Stimulated activated CD4-positive, alpha-beta T cell treated with anti-CD3 and anti-CD28 coated beads, Interleukin-4, amount 100 ng/mL, for 1 hour (primary cell): ENCODE measurements at regions not wholly inside any gene's neighbourhood (a gene's known extent, or its start where the extent isn't known, plus 50 kb on each side); places are given as distances from the start of the nearest gene placed in this dataset.
"Not testable (repeated sequence)": the region's sequence is repeated elsewhere in the genome, so short reads cannot be mapped to it uniquely, and the experiment has no call there.

Experiments used
- DNase-seq: peaks from one replicate; pipeline ENCODE4 v3.0.0-alpha.2; 2020

DNA sequence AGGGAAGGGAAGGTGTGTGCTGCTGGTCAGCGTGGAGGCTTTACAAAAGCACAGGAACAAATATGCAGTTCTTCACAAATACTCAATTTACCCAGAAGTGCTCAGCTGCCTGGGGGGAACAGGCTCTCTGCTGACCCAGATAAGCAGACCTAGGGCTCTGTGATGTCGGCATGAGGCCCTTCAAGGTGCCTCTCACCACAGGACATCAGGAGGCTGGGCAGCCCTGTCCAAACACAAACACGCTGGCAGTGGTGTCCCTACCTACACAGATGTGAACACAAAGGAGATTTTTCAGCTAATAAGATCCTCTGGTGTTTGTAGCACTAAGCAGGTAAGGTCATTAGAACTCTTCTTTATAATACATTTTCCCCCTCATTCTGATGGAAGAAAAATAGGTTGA, 243.0 kb upstream of the PROX1 start:
- no peak for DNase-seq

DNA sequence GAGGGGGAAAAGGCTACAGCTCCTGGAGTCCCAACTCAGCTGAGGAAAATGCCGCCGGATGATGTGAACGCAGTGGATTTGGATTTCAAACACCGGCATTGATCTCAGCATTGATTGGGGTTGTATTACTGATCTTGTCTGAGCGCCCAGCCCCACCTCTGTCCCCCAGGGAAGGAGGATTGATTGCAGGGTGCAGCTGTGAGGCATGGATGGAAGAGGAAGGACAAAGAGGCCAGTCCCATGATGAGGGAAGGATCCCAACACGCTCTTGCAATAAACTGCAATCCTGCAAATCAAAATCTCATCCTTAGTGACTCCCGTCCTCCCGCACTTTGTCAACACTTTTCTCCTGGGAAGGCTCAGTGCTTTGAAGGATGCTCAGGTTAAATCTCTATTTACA, 242.3 kb upstream of the PROX1 start:
- DNase-seq, result no peak

DNA sequence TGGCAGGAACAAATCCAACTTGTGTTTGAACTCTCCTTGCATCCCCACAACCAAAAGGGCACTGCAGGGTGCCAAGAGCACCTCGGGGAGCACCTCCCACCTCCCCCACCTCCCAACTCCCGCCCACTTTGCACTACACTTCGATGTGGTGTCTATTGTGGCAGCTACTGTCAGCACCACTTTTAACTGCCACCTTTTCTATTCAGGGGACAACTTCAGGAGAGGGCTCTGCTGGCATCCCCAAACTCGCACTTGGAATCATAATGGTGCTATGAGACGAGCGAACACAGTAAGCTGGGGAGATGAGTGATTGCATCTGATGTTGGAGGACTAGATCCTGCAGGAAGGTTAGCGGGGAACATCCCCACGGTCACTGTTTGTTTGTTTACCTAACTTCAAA, 238.2 kb upstream of the PROX1 start:
- no peak for DNase-seq

DNA sequence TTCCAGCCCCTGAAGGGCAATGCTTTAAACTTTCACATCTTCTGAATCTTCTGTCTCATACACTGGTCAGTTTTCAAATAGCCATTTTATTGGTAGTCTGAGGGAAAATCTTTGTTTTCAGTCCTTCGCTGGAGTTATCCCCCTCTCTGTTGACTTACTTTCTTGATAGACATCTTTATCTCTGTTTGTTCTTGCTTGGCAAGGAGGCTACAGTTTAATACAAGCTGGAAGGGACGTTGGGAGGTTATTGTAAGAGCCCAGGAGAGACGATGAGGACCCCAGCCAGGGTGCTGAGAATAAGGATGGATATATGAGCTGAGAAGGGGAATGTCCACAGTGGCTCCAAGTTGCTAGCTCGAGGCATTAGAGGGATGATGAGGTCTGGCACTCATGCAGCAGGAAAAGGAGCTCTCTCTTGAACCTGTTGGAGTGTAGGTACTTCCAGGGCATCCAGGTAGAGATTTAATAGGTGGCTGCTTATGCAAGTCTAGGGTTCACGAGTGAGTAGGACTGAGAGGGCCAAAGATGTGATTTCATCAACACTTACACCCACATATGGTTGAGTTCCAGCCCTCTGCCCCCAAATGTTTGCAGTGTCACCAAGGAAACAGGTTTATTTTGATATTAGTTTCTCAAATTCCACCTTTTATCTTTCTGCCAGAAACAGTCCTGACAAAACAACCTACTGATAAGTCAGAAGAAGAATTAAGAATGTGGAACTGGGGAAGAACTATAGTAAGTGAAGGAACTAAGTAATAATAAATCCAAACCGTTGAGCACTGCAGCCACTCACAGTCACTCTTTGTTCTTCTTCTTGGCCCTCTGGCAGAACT, 237.3 kb upstream of the PROX1 start:
- no peak for DNase-seq

DNA sequence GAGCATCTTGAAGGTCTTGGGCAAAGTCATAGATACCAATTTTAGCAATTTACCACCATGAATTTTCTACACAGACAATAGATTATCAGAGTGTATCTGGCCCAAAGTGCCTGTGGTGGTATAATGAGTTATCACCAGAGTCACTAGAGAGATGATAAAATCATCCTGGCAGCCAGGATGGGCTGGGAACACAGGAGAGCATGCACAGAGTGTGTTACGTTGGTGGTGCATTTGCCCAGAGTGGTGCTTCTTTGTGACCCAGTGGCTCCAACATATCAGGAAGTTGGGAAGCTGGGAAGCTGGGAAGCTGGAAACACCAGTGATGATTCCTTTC, 236.7 kb upstream of the PROX1 start:
- no peak for DNase-seq

DNA sequence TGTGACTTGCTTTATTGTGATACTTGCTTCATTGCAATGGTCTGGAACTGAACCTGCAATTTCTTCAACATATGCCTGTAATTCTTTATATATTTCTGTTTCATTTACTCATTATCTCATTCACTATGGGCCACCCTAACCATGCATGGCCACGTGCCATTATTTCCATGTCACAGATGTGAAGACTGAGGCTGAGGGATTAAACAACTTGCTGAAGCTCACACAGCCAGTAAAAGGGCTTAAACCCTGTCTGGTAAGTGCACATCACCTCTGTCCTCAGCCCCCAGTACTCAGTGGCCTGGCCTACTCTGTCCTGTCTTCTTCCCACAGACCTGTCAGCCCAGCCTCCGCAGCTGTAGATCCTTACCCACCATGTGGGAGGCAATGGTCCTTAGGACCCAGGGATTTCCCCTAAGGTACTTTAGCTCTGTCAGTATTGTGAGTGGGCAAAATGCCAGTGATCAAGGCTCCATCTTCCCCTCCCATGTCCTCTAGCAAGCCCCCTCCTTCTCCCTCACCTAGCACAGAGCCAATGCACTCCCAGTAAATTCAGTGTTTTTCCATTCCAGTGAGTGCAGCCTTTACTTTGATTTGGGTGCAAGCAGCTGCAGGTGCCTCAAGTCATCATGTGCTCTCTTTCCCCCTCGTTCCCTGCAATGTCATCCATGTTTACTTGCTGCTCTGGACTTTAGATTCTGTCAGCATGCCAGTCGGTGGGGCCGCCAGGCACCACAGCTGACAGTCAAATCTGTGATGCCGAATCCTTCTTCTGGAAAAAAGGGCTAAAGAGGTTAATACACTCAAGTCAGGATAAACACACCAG, 228.2 kb upstream of the PROX1 start:
- no peak for DNase-seq

DNA sequence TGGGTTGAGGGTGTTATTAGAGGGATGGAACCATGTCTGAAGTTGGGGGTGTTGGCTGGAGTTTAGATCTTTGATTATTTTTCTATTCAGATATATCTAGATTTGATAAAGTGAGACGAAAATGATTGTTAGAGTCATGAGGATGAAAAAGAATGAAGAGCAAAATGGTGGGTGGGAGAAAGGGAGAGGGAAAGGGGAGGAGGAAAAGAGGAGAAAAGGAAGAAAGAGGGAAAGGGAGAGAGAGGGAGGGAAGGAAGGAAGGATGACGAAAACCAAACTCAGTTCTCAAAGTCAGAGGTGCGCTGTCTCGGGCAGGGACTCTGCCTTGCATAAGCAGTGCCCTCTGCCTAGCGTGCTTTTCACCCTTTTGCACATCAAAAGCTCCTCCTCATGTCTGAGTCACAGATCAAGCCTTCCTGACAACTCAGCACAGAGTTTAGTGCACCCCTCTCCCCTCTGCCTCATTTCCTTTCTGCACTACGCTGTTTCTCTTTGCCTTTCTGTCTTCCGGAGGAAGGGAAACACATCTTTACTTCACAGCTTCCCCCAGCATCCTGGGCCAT, 225.8 kb upstream of the PROX1 start:
- peak; percentile 41 for DNase-seq

DNA sequence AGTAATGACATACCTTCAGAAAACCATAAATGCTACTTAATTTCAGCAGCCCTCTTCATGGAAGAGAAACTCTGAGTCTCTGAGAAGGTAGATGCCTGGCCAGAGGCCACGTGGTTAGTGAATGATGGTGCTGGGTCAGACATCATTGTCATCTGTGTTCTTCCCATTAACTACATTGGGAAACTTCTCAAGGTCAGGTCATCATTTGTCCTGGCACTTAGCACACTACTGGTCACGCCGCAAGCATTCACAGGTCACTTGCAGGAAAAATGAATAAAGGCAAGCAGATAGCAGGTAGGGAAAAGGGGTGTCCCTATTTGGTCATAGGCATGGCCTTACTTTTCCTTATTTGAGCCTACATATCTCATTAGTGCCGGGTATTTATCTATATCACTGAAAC, 220.1 kb upstream of the PROX1 start:
- DNase-seq, result no peak

DNA sequence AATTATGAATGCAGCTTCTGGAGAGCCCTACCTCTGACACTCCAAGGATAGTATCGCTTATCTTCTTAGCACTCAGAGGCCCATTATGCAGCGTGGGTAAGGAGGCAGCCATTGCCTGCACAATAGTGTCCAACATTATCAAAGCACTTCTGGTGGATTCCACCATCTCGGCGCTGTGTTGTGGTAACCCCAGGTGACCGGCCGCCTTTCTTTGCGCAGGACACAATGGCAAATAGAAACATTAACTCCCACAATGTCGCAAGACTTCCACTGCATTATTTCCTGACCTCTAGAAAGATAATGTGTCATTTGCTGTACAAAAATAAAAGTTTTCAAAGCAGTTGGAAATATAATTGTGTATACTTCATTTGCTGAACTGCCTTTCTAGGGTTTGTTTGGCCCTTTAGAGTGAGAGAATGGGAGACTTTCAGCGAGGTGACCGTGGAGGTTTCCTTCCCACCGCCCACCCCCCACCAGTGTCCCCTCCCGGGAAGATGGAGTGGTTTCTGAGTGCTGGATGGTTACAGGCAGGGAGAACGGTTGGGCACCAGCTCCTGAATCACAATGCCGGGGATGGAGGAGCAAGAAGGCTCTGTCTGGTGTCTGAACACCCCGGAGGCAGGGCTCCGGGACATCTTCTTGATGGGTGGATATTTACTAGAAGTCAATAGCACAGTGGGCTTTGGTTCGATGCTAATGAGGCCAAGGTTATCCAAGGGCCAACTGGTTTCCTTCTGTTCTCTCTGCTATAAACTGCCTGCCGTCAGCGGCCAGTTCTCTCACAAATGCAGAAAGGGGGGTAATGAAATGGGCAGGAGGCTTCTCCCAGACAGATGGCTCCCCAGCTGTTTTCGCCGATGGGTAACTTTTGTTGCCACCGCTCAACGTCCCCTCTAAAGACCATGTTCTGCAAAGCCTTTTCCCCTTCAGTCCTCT, 215.4 kb upstream of the PROX1 start:
- no peak for DNase-seq

DNA sequence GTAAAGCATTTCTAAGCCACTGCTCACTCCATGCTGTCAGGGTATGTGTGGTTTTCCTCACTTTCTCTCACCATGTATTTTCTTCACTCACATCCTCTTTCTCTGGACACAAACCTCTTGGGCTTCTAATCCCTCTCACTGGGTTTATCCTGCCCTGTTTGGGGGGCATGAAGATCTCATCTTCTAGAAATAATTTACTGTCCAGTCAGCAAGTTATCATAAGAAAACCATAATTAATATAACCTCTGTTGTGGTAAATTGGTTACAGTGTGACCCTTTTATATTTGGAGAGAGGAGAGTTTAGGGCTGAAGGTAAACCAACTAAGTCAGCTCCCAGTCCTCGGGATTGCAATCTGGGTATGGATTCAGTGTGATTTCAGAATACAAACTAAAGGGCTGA, 213.8 kb upstream of the PROX1 start:
- DNase-seq, result no peak

DNA sequence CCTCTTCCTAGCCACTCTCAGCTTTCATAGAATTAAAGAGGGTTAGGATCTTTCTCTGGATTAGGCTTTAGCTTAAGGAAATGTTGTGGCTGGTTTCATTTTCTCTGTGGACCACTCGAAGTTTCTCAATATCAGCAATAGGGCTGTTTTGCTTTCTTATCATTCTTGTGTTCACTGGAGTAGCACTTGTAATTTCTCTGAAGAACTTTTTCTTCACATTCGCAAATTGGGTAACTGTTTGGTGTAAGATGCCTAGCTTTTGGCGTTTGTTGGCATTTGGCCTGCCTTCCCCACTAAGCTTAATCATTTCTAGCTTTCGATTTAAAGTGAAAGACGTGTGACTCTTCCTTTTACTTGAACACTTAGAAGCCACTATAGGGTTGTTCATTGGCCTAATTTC, 210.8 kb upstream of the PROX1 start:
- no peak for DNase-seq

DNA sequence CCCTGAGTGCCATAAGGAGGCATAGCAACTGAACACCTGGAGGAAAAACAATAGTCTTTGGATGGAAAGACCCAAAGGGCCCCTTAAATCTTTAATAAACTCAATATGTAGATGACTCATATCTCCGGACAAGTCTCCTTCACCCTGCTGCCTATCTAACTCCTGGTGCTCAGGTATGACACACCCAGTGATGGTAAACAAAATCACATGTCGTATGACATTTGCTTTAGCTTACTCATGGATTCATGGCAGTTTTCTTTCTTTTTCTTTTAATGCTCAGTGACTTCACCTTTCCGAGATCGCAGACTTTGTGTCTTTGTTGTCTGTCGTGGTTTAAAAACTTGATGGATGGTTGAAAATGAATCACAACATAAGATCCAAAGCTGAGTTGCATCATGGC, 208.5 kb upstream of the PROX1 start:
- no peak for DNase-seq

DNA sequence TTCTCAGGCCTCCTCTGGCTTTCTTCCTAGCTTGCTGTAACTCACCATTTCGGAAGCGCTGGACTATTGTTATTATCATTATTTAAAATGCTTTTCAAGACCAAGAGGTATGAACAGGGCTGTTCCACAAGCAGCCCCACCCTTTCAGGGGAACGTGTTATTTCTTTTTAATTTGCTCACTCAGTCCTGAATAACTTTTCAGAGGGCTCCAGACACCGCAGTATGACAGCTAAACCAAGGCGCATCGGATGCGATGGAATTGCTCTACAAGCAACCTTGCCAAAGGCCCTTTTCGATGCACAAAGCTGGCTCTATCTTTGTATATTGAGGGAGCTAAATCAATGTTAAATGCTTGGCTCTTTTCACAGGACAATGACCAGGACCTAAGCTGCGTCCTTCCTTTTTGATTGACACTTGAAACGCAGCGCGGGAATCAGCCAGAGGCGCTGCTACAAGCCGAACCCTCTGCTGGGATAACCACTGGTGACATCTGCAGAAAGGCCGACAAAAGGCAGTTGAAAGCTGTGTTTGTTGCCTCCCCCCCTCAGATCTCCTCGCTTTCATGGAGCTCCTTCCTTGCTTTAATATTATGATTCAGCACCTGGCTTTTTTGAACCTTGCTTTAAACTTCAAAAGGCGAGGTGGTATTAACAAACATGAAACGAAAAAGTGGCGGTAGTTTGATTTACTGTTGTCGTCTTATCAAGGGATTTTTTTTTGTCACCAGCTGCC, 204.7 kb upstream of the PROX1 start:
- DNase-seq, result no peak

DNA sequence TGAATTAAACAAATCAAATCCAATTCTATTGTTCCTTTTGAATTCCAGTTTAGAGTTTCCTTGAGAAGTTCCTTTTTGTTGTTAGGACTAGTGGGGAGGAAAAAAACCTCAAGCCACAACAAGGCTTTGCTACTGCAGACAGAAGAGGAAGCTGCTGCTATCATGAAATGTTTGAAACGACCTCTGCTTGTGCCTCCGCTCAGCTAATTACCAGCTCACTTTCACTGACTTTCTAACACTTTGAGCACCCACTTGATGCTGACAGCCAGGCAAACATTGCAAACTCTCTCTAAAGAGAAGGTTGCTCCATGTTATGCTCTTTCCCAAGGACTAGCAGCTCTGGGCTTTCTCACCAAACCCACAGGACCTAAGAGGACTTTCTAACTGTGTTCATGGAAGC, 203.9 kb upstream of the PROX1 start:
- DNase-seq, result no peak

DNA sequence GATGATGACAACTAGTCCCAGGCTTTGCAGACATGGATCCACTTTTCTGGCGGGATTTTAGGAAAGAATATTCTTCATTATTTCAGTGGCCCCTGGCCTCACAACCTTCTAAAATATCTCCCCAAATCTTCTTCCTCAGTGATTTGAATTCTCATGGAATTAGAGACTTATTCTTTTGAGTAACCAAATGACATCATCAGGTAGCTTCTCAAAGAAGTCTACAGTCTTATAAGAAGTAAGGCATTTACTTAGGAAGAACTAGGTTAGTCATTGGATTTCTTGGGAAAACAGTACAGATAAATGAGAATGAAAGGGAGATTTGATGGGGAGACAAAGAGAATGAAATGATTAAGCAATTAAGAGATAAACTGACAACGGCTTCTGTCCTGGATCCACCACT, 201.1 kb upstream of the PROX1 start:
- no peak for DNase-seq

DNA sequence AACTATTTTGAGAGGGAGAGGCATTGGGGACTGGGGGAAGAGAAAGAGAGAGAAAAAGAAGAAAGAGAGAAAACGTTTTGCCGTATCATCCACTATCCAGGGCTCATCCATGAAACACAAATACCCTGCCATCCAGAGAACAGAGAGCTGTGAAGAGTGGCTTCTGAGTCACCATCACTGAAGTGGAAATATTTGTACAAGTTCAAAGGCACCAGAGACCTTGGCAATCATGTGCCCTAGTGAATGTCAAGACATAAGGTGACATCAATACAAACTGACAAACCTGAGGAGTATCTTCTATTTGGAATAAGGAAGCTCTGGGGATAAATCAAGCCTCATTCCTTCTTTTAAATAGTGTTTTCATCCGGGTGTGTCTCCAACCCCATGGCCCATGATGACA, 197.2 kb upstream of the PROX1 start:
- DNase-seq, result no peak

DNA sequence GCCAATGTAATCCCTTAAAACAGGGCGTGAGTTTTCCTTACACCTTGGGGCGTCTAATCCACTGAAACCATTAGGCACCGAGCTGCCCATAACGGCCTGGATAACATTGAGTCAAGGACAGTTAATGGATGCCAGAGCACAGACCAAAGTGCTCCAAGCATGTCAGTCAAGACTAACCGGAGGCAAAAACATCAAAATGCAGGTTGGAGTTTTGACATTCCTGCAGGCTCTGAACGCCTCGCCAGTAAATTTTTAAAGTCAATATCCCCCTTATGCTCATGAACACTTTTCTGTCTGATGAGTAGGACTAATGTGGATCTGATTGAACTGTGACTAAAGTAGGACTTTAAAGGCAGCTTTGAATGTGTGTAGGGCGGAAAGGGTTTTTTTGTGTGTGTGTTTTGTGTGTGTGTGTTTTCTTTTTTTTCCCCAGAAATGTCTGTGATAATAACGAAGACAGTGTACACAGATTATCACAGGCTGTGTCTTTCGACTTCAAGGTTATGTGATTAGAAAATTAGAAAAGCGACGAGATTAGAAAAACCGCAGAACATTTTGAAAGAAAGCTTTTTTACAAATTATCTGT, 194.2 kb upstream of the PROX1 start:
- DNase-seq, result no peak

DNA sequence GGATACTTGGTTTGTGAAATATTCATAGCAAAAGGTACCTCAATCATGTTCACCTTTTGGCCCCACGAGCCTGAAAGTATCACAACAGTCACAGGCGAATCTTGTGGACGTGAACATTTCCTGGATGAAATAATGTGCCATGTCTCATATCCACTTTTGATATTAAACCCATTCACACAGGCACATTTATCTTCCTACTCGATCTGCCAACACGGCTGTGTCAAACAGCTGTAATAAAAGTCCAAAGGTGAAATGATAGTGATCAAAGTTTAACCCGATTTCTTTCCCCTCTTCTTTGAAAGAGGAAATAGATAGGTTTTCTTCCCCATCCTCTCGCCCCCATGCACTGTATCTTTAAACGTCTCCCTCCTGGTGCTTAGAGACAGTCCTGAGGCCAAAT, 191.2 kb upstream of the PROX1 start:
- DNase-seq, result no peak

DNA sequence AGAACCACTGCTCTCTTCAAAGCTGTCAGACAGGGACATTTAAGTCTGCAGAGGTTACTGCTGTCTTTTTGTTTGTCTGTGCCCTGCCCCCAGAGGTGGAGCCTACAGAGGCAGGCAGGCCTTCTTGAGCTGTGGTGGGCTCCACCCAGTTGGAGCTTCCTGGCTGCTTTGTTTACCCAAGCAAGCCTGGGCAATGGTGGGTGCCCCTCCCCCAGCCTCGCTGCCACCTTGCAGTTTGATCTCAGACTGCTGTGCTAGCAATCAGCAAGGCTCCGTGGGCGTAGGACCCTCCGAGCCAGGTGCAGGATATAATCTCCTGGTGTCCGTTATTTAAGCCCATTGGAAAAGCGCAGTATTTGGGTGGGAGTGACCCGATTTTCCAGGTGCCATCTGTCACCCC, 179.5 kb upstream of the PROX1 start:
- not testable (repeated sequence) for DNase-seq

DNA sequence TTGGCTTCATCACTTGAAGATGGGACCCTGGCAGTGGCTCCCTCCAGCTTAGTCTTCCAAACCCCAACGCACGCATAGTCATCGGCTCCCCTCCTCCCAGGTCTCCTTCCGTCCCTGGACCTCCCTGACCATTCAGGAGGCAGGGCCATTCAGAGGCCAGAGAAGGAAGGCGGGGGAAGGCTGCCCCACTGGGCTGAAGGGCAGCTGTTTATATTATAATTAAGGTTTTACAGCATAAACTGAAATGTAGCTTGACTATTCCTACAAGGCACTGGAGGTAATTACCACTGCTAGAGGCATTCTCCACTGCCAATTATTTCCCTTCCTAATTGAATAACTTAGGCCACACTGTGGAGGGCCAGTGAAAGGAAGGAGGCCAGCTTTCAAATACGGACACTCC, 170.6 kb upstream of the PROX1 start:
- no peak for DNase-seq

DNA sequence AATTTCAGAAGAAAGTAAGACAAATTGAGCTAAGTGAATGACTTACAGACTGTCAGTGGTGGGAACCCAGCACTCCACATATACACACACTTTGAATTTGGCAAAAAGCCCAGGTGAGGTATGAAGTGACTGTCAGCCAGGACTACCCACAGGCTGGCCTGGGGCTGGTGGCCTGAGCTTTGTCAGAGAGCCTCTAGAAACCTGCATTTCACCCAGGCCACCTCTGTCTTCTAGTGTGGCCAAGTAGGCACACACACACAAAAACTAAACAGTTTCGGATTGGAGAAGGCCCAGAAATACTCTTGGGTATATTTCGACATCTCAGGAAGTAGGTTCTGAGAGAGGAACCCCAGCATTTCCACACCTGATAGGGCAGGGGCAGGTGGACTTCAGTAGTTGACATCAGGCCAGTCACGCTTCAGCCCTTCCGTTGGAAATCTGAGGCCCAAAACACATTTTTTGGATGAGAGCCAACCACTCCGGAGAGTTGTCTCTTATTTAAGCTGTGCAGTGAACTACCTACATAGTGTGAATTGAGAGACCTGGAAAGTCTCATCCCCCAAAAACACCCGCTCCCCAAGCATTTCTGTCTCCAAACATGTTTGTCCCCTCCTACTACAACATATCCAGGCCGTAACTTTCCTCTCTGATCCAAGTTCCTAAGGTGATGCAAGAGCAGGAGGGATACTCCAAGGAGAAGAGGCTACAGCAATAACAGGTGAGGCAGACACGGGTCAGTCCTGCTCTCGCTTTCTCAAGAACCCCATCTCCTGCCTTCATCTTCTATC, 167.2 kb upstream of the PROX1 start:
- DNase-seq, result no peak
